ENCODE measurements at regions not wholly inside any gene's neighbourhood (a gene's known extent, or its start where the extent isn't known, plus 50 kb on each side); places are given as distances from the start of the nearest gene placed in this dataset.

GRCh38 chr1:198007687-198008607 lies 90.8 kb downstream of the LHX9 start:
- DNase-seq (no peak), ATAC-seq (replicated peaks in 1 of 2) (no peak)
- no peak overlapping the region for H3K27ac Mint-ChIP-seq
- peaks cover 7 to 11% of the 10 kb centered on the region in 2 donors for H3K9me3 Mint-ChIP-seq
- H3K4me1 Mint-ChIP-seq (ENCODE audit: low read depth), result no peaks in the 10 kb centered on the region
- H3K36me3 Mint-ChIP-seq (ENCODE audit: insufficient read depth in 2 of 2), result peaks cover 0 to 5% of the 10 kb centered on the region in 2 donors
- H3K4me3 Mint-ChIP-seq, result no peak overlapping the region
- no peaks in the 10 kb centered on the region for H3K27me3 Mint-ChIP-seq (ENCODE audit: low read depth)

GRCh38 chr1:198014355-198014754 lies 97.2 kb downstream of the LHX9 start:
- no peak for DNase-seq
- no peak overlapping the region for H3K27ac Mint-ChIP-seq
- peaks cover under 1% of the 10 kb centered on the region for H3K27me3 Mint-ChIP-seq (ENCODE audit: low read depth)
- H3K36me3 Mint-ChIP-seq (ENCODE audit: insufficient read depth in 2 of 2), result peaks cover 0 to 3% of the 10 kb centered on the region in 2 donors
- no peak overlapping the region for H3K4me3 Mint-ChIP-seq
- no peaks in the 10 kb centered on the region for H3K4me1 Mint-ChIP-seq (ENCODE audit: low read depth)
- ATAC-seq (replicated peaks in 1 of 2), result no peak
- peaks cover 4 to 5% of the 10 kb centered on the region in 2 donors for H3K9me3 Mint-ChIP-seq

DNA sequence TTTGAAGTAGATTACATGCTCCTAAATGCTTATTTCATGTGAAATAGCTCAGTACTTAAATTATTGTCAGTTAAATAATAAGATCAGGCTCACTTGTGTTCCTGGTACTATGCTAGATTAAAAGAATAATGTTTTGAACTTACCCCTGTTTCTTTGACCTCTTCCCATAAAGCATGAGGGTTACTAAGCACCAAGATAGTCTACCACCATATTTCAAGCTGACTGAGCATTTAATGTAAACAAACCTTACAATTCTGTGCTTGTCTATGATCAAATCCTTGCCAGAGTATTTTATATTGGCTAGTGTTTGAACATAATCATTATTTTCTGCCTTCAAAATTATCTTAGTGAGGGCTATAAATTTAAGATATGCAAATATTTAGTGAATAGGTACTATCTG lies 98.1 kb downstream of the LHX9 start:
- H3K9me3 Mint-ChIP-seq, result peaks cover 2% of the 10 kb centered on the region in 2 donors
- H3K36me3 Mint-ChIP-seq (ENCODE audit: insufficient read depth in 2 of 2), result no peaks in the 10 kb centered on the region
- H3K4me3 Mint-ChIP-seq, result no peak overlapping the region
- no peak overlapping the region for H3K27ac Mint-ChIP-seq
- H3K4me1 Mint-ChIP-seq (ENCODE audit: low read depth), result no peaks in the 10 kb centered on the region
- H3K27me3 Mint-ChIP-seq (ENCODE audit: low read depth), result peaks cover 7% of the 10 kb centered on the region
- DNase-seq (no peak), ATAC-seq (replicated peaks in 1 of 2) (no peak)

- ATAC-seq (replicated peaks in 1 of 2) (peak; percentile 57 to 58), DNase-seq (peak in 1 of 2 donors; percentile 4)
- Mint-ChIP-seq H3K4me1 (ENCODE audit: low read depth) (no peaks in the 10 kb centered on the region), H3K4me3 (no peak overlapping the region), H3K36me3 (ENCODE audit: insufficient read depth in 2 of 2) (no peaks in the 10 kb centered on the region), H3K27ac (no peak overlapping the region), H3K9me3 (peaks cover 0 to 2% of the 10 kb centered on the region in 2 donors), H3K27me3 (ENCODE audit: low read depth) (peaks cover 7% of the 10 kb centered on the region)
Observed at GRCh38 chr1:198018529-198018928, 101.4 kb downstream of the LHX9 start.

DNA sequence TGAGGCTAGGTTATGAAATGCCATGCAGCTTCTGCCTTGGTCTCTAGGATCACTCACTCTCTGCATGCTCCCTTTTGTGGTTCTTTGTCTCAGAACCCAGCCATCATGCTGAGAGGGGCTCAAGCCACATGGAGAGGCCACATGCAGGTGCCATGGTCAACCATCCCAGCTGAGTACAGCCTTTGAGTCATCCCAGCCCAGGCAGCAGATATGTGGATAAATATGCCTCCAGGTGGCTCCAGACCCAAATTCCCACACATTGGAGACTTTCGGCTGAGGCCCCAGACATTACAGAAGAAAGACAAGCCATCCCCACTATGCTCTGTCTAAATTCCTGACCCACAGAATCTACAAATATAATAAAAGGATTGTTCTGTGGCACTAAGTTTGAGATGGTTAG lies 102.0 kb downstream of the LHX9 start:
- ATAC-seq (replicated peaks in 1 of 2) (no peak), DNase-seq (no peak)
- Mint-ChIP-seq H3K36me3 (ENCODE audit: insufficient read depth in 2 of 2) (no peaks in the 10 kb centered on the region), H3K9me3 (peaks cover 0 to 2% of the 10 kb centered on the region in 2 donors), H3K4me3 (no peak overlapping the region), H3K27ac (no peak overlapping the region), H3K27me3 (ENCODE audit: low read depth) (peaks cover 7% of the 10 kb centered on the region), H3K4me1 (ENCODE audit: low read depth) (no peaks in the 10 kb centered on the region)

DNA sequence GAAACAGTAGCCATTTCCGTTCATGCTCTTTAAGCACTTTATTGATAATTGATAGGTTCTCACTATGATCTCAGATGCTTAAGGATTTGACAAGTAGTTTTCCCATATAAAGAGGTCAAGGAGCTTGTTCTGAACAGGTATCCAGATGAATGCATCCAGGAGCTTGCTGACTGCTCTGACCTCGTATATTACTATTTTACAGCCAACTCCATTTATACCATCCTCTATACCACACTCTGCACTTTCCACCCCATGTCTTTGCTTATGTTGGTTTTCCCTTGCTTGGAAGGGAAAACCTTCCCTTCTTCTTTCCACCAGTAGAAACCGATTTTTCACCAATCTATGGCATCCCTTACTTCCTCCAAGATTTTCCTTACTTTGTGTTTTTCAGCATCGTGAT lies 107.2 kb downstream of the LHX9 start:
- Mint-ChIP-seq H3K9me3 (peaks cover 0 to 2% of the 10 kb centered on the region in 2 donors), H3K4me1 (ENCODE audit: low read depth) (peaks cover 11% of the 10 kb centered on the region), H3K36me3 (ENCODE audit: insufficient read depth in 2 of 2) (no peaks in the 10 kb centered on the region), H3K4me3 (no peak overlapping the region), H3K27ac (no peak overlapping the region), H3K27me3 (ENCODE audit: low read depth) (peaks cover 7% of the 10 kb centered on the region)
- DNase-seq, result no peak
- no peak for ATAC-seq (replicated peaks in 1 of 2)

GRCh38 chr1:198024782-198025181 lies 107.6 kb downstream of the LHX9 start:
- DNase-seq (no peak), ATAC-seq (replicated peaks in 1 of 2) (peak in 1 of 2 donors; percentile 39)
- peaks cover 0 to 2% of the 10 kb centered on the region in 2 donors for H3K9me3 Mint-ChIP-seq
- H3K27ac Mint-ChIP-seq, result no peak overlapping the region
- peaks cover 11% of the 10 kb centered on the region for H3K4me1 Mint-ChIP-seq (ENCODE audit: low read depth)
- no peaks in the 10 kb centered on the region for H3K36me3 Mint-ChIP-seq (ENCODE audit: insufficient read depth in 2 of 2)
- H3K27me3 Mint-ChIP-seq (ENCODE audit: low read depth), result peaks cover 2% of the 10 kb centered on the region
- H3K4me3 Mint-ChIP-seq, result no peak overlapping the region

- no peak for DNase-seq
- H3K9me3 Mint-ChIP-seq, result no peaks in the 10 kb centered on the region
- no peak for ATAC-seq (replicated peaks in 1 of 2)
- no peak overlapping the region for H3K27ac Mint-ChIP-seq
- no peak overlapping the region for H3K4me3 Mint-ChIP-seq
- H3K27me3 Mint-ChIP-seq (ENCODE audit: low read depth), result peaks cover 6% of the 10 kb centered on the region
- no peaks in the 10 kb centered on the region for H3K4me1 Mint-ChIP-seq (ENCODE audit: low read depth)
- no peaks in the 10 kb centered on the region for H3K36me3 Mint-ChIP-seq (ENCODE audit: insufficient read depth in 2 of 2)
Observed at GRCh38 chr1:198030682-198031081, 113.5 kb downstream of the LHX9 start.

DNA sequence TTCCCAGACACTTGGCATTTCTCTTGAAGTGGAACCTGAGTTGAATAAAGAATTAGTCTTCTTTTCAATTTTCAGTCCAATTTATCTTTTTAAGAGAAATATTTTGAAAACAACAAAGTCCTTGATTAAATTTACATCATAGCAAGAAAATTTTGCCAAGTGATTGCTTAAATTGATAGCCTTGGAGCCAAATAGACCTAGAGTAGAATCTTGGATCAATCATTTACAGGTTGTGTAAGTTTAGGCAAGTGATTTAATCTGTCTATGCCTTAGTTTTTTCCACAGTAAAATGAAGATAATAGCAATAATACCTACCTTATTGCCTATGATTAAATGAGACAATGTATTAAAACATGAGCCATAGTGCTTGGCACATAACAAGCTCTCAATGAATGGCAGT lies 113.9 kb downstream of the LHX9 start:
- Mint-ChIP-seq H3K4me1 (ENCODE audit: low read depth) (no peaks in the 10 kb centered on the region), H3K27me3 (ENCODE audit: low read depth) (peaks cover 6% of the 10 kb centered on the region), H3K36me3 (ENCODE audit: insufficient read depth in 2 of 2) (no peaks in the 10 kb centered on the region), H3K27ac (no peak overlapping the region), H3K4me3 (no peak overlapping the region), H3K9me3 (no peaks in the 10 kb centered on the region)
- DNase-seq, result no peak
- no peak for ATAC-seq (replicated peaks in 1 of 2)

- Mint-ChIP-seq H3K9me3 (no peaks in the 10 kb centered on the region), H3K4me3 (no peak overlapping the region), H3K36me3 (ENCODE audit: insufficient read depth in 2 of 2) (no peaks in the 10 kb centered on the region), H3K4me1 (ENCODE audit: low read depth) (no peaks in the 10 kb centered on the region), H3K27me3 (ENCODE audit: low read depth) (peaks cover 6% of the 10 kb centered on the region), H3K27ac (no peak overlapping the region)
- ATAC-seq (replicated peaks in 1 of 2) (no peak), DNase-seq (no peak)
Observed at GRCh38 chr1:198032668-198033067, 115.5 kb downstream of the LHX9 start.

DNA sequence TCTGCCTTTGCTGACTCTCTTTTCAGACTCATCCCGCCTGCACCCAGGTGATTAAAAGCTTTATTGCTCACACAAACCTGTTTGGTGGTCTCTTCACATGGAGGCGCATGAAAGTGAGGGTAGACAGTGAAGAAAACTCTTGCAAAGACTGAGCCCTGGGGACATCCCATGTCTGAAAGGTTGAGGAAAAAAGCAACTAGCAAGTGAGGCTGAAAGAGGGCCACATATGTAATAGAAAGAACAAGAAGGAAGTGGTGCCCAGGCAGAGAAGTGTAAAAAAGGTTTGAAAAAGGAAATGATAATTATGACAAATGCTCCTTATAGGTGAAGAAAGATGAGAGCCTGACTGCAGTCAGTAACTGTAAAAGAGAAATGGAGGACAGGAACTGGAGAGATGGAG lies 115.9 kb upstream of the NEK7 start:
- no peaks in the 10 kb centered on the region for H3K27me3 Mint-ChIP-seq (ENCODE audit: low read depth)
- H3K27ac Mint-ChIP-seq, result no peak overlapping the region
- no peak for DNase-seq
- H3K9me3 Mint-ChIP-seq, result no peaks in the 10 kb centered on the region
- no peaks in the 10 kb centered on the region for H3K4me1 Mint-ChIP-seq (ENCODE audit: low read depth)
- peak in 1 of 2 donors; percentile 30 for ATAC-seq (replicated peaks in 1 of 2)
- no peaks in the 10 kb centered on the region for H3K36me3 Mint-ChIP-seq (ENCODE audit: insufficient read depth in 2 of 2)
- H3K4me3 Mint-ChIP-seq, result no peak overlapping the region

DNA sequence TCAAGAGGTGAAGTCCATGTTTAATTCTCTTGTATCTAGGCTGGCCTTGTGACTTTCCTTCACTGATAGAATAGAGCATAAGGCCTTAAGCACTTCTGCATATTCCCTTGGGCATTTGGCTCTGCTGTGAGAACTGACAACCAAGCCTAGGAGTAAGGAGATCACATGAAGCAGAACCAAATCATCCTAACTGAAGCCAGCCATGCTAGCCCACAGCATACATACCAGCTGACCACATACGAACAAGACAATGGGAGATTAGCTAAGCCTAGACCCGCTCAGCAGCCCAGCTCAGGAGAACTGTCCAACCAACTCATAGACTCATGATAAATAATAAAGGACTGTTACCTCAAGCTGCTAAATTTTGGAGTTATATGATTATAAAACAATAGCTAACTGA lies 114.6 kb upstream of the NEK7 start:
- H3K4me1 Mint-ChIP-seq (ENCODE audit: low read depth), result no peaks in the 10 kb centered on the region
- H3K36me3 Mint-ChIP-seq (ENCODE audit: insufficient read depth in 2 of 2), result no peaks in the 10 kb centered on the region
- no peak overlapping the region for H3K4me3 Mint-ChIP-seq
- no peaks in the 10 kb centered on the region for H3K27me3 Mint-ChIP-seq (ENCODE audit: low read depth)
- H3K27ac Mint-ChIP-seq, result no peak overlapping the region
- H3K9me3 Mint-ChIP-seq, result peaks cover 2 to 4% of the 10 kb centered on the region in 2 donors
- no peak for ATAC-seq (replicated peaks in 1 of 2)
- no peak for DNase-seq

DNA sequence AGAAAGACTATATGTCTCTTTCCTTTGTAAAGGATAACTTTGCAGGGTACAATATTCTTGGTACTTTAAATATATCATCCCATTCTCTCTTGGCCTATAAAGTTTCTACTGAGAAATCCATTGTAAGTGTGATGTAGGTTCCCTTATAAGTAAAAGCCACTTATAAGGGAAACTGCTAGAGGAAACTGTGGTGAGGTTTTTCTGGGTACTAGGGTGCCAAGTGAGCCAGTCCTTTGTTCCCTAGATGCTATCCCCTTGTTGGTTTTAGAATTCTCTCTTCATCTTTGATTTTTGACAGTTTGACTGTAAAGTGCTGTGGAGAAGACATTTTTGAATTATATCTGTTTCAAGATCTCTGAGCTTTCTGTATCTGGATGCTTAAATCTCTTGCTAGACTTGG lies 108.9 kb upstream of the NEK7 start:
- H3K27ac Mint-ChIP-seq, result peak overlapping the region; percentile 62
- no peak overlapping the region for H3K4me3 Mint-ChIP-seq
- H3K27me3 Mint-ChIP-seq (ENCODE audit: low read depth), result no peaks in the 10 kb centered on the region
- DNase-seq (no peak), ATAC-seq (replicated peaks in 1 of 2) (peak; percentile 39 to 50)
- H3K4me1 Mint-ChIP-seq (ENCODE audit: low read depth), result peaks cover 9% of the 10 kb centered on the region
- peaks cover 0 to 2% of the 10 kb centered on the region in 2 donors for H3K36me3 Mint-ChIP-seq (ENCODE audit: insufficient read depth in 2 of 2)
- peaks cover 6 to 10% of the 10 kb centered on the region in 2 donors for H3K9me3 Mint-ChIP-seq

DNA sequence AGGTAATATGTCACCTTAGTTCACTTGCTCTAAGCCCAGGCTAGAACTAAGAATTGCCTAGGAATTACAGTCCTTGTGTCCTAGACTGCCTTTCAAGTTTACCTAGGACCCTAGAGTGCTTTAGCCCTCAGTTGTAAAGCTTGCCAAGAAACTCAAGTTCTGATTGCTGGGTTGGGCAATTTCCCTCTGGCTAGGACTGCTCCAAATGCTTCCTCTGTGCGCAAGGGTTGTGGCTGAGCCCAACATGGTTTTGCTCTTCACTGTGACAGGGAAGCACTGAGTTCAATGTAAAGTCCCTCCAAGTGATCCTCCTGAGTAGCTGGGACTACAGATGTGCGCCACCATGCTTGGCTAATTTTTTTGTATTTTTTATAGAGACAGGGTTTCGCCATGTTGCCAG lies 102.3 kb upstream of the NEK7 start:
- ATAC-seq (replicated peaks in 1 of 2), result no peak
- Mint-ChIP-seq H3K4me1 (ENCODE audit: low read depth) (no peaks in the 10 kb centered on the region), H3K27ac (no peak overlapping the region), H3K36me3 (ENCODE audit: insufficient read depth in 2 of 2) (no peaks in the 10 kb centered on the region), H3K4me3 (no peak overlapping the region), H3K9me3 (peaks cover 1 to 5% of the 10 kb centered on the region in 2 donors), H3K27me3 (ENCODE audit: low read depth) (no peaks in the 10 kb centered on the region)
- no peak for DNase-seq

Data from activated T-cell treated with anti-CD3 and anti-CD28 coated beads, Interleukin-2, amount 50 U/mL, for 72 hours (primary cell).